Suprapubic skin (tissue), 4 donors: ENCODE measurements at regions not wholly inside any gene's neighbourhood (a gene's known extent, or its start where the extent isn't known, plus 50 kb on each side); places are given as distances from the start of the nearest gene placed in this dataset.
A peak's percentile ranks its signal among the peaks of the same experiment; 100 is the strongest.

ENCODE experiments used
- DNase-seq, 2 donors: peaks; one replicate each; pipeline ENCODE4 v3.0.0-alpha.2; 2019; ENCODE audit warnings: low spot score in 2 of 2
- H3K27ac ChIP-seq: fragments of 200-600 bp; sonication (generic); one replicate; pipeline ENCODE4 v1.5.1; 2019
- H3K27me3 ChIP-seq: fragments of 200-600 bp; sonication (generic); one replicate; pipeline ENCODE4 v1.5.1; 2019
- H3K36me3 ChIP-seq: fragments of 200-600 bp; sonication (generic); one replicate; pipeline ENCODE4 v1.5.1; 2019
- H3K4me1 ChIP-seq: fragments of 200-600 bp; sonication (generic); one replicate; pipeline ENCODE4 v1.5.1; 2019
- H3K4me3 ChIP-seq: fragments of 200-600 bp; sonication (generic); one replicate; pipeline ENCODE4 v1.5.1; 2019; ENCODE audit warnings: mild to moderate bottlenecking
- H3K9me3 ChIP-seq: fragments of 200-600 bp; sonication (generic); one replicate; pipeline ENCODE4 v1.5.1; 2019
- EP300 ChIP-seq: sonication (generic); formaldehyde crosslinking; IDR thresholded peaks from one replicate; pipeline ENCODE4 v1.6.1; 2017; ENCODE audit warnings: antibody characterized with exemption
- POLR2A ChIP-seq, 2 donors: fragments of 450-650 bp; IDR thresholded peaks; one replicate each; pipeline ENCODE4 v1.6.1; 2017; ENCODE audit warnings: antibody characterized with exemption in 2 of 2, mild to moderate bottlenecking in 2 of 2, moderate library complexity in 2 of 2
- POLR2AphosphoS5 ChIP-seq, 3 donors: sonication (generic); formaldehyde crosslinking; IDR thresholded peaks; one replicate each; pipeline ENCODE4 v1.6.1; 2017; ENCODE audit warnings: antibody characterized with exemption in 3 of 3
- WGBS: methylation state at CpG from one replicate; pipeline ENCODE4 v1.1.5; 2018; 5-methylcytosine and 5-hydroxymethylcytosine counted together
- TF ChIP-seq, protein P1 (sequence below), 2 donors: fragments of 200-600 bp in 1 of 2; fragments of 450-650 bp in 1 of 2; sonication (generic) in 1 of 2; IDR thresholded peaks; one replicate each; pipeline ENCODE4 v1.5.1; 2016 to 2019; ENCODE audit warnings: antibody characterized with exemption in 2 of 2, mild to moderate bottlenecking in 1 of 2, moderate library complexity in 1 of 2

DNA sequence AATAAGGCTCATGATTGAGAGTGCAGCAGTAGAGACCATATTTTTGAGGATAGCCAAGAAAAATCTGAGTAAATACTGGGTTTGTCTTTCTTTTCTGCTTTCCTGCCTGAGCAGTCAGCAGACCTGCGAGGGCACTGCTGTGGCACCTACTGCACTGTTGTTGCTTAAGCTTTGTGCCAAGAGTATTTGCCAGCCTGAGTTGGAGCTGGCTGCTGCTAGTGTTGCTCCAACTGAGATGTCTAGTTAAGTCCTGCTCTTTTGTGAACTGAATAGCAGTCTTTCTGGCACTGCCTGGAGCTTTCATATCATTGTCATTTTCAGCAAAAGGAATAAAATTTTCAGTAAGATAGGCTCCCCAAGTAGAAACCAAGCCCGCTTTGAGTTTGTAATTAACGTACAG, 214.5 kb upstream of the P2RY1 start:
- WGBS: 47% methylated on average over 3 of the region's 3 CpGs
- Histone ChIP-seq H3K9me3 (no peaks in the 10 kb centered on the region), H3K27me3 (no peaks in the 10 kb centered on the region), H3K4me1 (peaks cover 37% of the 10 kb centered on the region), H3K27ac (no peak overlapping the region), H3K36me3 (no peaks in the 10 kb centered on the region), H3K4me3 (no peak overlapping the region)
- TF ChIP-seq POLR2A (IDR thresholded peaks at IDR 0.05): no peak
- TF ChIP-seq POLR2AphosphoS5 (IDR thresholded peaks at IDR 0.05): no peak
- TF ChIP-seq, protein P1, sequence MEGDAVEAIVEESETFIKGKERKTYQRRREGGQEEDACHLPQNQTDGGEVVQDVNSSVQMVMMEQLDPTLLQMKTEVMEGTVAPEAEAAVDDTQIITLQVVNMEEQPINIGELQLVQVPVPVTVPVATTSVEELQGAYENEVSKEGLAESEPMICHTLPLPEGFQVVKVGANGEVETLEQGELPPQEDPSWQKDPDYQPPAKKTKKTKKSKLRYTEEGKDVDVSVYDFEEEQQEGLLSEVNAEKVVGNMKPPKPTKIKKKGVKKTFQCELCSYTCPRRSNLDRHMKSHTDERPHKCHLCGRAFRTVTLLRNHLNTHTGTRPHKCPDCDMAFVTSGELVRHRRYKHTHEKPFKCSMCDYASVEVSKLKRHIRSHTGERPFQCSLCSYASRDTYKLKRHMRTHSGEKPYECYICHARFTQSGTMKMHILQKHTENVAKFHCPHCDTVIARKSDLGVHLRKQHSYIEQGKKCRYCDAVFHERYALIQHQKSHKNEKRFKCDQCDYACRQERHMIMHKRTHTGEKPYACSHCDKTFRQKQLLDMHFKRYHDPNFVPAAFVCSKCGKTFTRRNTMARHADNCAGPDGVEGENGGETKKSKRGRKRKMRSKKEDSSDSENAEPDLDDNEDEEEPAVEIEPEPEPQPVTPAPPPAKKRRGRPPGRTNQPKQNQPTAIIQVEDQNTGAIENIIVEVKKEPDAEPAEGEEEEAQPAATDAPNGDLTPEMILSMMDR (IDR thresholded peaks at IDR 0.05): no peak
- no peak for TF ChIP-seq EP300
- no peak for DNase-seq

DNA sequence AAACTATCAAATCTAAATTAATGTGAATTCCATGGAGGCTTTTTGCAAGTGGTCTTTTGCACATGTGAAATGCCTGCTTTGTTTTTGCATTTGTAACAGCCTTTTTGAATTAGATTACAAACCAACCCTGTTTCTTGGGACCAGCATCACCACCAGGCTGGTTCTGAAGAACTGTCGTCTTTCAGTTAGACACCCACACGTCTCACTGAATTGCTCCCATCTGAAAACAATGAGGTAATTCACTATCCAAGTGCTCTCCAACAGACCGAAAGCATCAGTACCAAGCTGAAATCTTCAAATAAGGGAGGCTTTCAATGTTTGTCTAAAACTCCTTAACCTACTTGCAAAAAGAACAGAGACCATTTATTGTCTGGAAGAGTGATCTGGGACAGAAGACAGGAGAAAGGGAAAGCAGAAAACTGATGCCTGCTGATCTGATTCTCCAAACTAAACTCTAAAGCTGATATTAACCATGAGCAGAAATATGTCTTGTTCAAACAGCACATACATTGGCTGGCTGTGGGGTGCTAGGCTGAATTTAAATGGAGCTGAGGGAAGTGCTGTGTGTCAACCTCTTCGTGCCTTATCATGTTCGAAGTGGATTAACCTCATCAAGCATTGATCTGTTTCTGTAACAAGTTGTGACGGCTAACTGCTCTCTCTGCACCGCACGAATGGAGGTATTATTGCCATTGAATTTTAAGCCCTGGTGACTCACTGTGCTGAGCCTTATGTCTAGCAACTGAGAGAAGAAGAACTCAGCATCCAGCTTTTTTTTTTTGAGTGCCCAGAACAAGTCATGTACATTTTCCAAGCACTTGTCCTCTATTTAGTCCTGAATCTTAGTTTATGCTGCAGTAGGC, 213.7 kb upstream of the P2RY1 start:
- Histone ChIP-seq H3K4me1 (peaks cover 37% of the 10 kb centered on the region), H3K27me3 (no peaks in the 10 kb centered on the region), H3K36me3 (no peaks in the 10 kb centered on the region), H3K27ac (peak overlapping the region; percentile 36), H3K4me3 (no peak overlapping the region), H3K9me3 (no peaks in the 10 kb centered on the region)
- WGBS: 50% methylated on average over 8 of the region's 8 CpGs
- DNase-seq: no peak
- TF ChIP-seq POLR2AphosphoS5 (IDR thresholded peaks at IDR 0.05) (no peak), POLR2A (IDR thresholded peaks at IDR 0.05) (no peak), EP300 (no peak)
- TF ChIP-seq, protein P1 (IDR thresholded peaks at IDR 0.05): no peak

DNA sequence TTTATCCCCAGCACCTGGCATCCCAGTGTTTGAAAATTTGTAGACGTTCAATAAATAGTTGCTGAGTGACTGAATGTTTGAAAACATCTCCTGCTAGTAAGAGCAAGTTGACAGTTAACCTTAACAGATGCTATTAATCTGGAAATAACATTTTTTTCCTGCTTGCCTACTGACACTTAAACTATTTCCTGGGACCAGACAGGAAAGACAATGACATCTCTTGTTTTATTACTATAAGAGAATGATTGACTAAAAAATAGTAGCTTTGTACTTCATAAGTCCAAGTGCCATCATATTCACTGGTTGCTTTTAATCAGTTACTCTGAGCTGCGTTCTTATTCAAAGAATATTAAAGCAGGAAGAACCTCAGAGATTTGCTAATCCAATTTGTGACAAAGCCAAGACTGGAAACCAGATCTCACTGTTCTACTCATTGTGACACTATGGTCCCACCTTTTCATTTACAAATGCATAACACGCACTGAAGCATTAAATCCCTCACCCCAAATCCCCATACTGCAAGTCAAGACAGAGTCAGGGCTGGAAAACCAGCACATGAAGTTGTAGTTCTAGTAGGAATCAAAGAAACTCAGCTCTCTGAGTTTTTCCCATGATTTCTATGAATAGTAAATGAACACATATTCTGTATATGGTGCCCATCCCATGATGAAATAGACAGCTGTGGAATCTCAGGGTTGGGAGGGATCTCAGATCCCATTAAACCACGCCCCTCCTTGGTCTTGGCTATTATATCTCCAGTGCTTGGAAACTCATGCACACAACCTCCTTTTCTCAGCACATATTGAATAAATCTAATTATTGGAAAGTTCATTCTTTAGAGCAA, 212.7 kb upstream of the P2RY1 start:
- WGBS: 45% methylated on average over 4 of the region's 4 CpGs
- Histone ChIP-seq H3K4me3 (no peak overlapping the region), H3K36me3 (no peaks in the 10 kb centered on the region), H3K4me1 (peaks cover 37% of the 10 kb centered on the region), H3K27ac (peak overlapping the region; percentile 36), H3K27me3 (no peaks in the 10 kb centered on the region), H3K9me3 (no peaks in the 10 kb centered on the region)
- no peak for DNase-seq
- TF ChIP-seq POLR2AphosphoS5 (IDR thresholded peaks at IDR 0.05) (no peak), EP300 (no peak), POLR2A (IDR thresholded peaks at IDR 0.05) (no peak)
- TF ChIP-seq, protein P1 (IDR thresholded peaks at IDR 0.05): no peak

DNA sequence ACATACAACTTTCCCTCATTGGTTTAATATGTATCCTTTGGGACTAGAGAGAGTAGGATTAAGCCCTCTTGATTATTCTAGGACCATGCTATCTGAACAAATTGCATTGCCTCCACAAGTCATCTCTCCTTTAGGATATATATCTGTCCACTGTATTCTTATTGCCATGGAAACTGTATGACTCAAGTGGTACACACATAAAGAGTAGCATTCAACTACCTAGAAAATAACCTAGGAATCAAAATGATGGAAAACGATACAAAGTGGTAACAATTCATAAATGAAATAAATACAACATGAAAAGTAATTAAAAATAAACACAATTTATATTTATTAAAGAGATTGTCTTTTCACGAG, 212.1 kb upstream of the P2RY1 start:
- Histone ChIP-seq H3K27ac (peak overlapping the region; percentile 36), H3K36me3 (no peaks in the 10 kb centered on the region)

More for the DNA sequence above, 212.1 kb upstream of the P2RY1 start:
- Histone ChIP-seq H3K4me1 (peaks cover 37% of the 10 kb centered on the region), H3K4me3 (no peak overlapping the region), H3K27me3 (no peaks in the 10 kb centered on the region), H3K9me3 (no peaks in the 10 kb centered on the region)
- 89% methylated on average over 2 of the region's 2 CpGs for WGBS
- DNase-seq: no peak
- TF ChIP-seq POLR2A (IDR thresholded peaks at IDR 0.05) (no peak), EP300 (no peak), POLR2AphosphoS5 (IDR thresholded peaks at IDR 0.05) (no peak)
- TF ChIP-seq, protein P1 (IDR thresholded peaks at IDR 0.05): no peak
